ENCODE measurements at regions not wholly inside any gene's neighbourhood (a gene's known extent, or its start where the extent isn't known, plus 50 kb on each side); places are given as distances from the start of the nearest gene placed in this dataset.

- TF ChIP-seq CTCF (IDR thresholded peaks at IDR 0.05; ENCODE audit: low read depth, low read length) (no peak), EZH2phosphoT487 (IDR thresholded peaks at IDR 0.05; ENCODE audit: low read depth) (no peak)
Observed at GRCh38 chr2:58974881-58975280, 733.8 kb upstream of the FANCL start.

All from OCI-LY3 (cell line).